Islet precursor cell (in vitro differentiated cells): ENCODE measurements at regions not wholly inside any gene's neighbourhood (a gene's known extent, or its start where the extent isn't known, plus 50 kb on each side); places are given as distances from the start of the nearest gene placed in this dataset.

Source experiments
- DNase-seq: peaks from one replicate; pipeline ENCODE4 v3.0.0-alpha.2; 2018

GRCh38 chr10:128885573-128886555, 581.2 kb upstream of the MGMT start:
- peak; percentile 16 for DNase-seq

GRCh38 chr10:128887856-128888255, 579.2 kb upstream of the MGMT start:
- DNase-seq, result no peak

DNA sequence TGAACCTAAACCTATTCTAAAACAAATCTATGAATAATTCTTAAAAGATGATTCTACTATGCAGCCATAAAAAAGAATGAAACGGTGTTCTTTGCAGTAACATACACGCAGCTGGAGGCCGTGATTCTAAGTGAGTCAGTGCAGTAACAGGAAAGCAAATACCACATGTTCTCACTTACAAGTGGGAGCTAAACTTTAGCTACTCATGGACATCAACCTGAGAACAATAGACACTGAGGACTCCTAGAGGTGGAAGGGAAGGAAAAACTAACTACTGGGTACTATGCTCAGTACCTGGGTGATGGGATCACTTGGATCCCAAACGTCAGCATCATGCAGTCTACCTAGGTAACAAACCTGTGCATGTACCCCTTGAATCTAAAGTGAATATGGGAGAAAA, 575.0 kb upstream of the MGMT start:
- peak; percentile 13 for DNase-seq

- peak; percentile 25 for DNase-seq
These were observed 572.4 kb upstream of the MGMT start for GRCh38 chr10:128894641-128895040.

DNA sequence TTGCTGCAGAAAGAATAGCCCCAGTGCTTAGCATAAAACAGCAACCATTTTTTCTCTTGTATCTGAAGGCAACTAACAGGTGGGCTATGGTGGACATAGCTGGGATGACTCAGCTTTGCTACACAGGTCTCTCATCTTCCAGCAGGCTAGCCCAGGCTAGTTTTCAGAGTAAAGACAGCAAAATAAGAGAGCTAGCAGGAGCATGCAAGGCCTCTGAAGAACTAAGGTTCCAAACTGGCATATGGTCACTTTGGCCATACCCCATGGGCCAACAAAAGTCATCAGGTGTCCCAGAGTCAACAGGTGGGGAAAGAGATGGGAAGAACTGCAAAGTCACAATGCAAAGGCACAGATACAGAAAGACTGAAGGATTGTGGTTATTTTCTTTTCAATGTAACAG, 571.6 kb upstream of the MGMT start:
- no peak for DNase-seq

GRCh38 chr10:128896116-128896795, 570.8 kb upstream of the MGMT start:
- DNase-seq, result no peak

GRCh38 chr10:128896963-128897362, 570.1 kb upstream of the MGMT start:
- no peak for DNase-seq

GRCh38 chr10:128897401-128898129, 569.5 kb upstream of the MGMT start:
- DNase-seq, result no peak

DNA sequence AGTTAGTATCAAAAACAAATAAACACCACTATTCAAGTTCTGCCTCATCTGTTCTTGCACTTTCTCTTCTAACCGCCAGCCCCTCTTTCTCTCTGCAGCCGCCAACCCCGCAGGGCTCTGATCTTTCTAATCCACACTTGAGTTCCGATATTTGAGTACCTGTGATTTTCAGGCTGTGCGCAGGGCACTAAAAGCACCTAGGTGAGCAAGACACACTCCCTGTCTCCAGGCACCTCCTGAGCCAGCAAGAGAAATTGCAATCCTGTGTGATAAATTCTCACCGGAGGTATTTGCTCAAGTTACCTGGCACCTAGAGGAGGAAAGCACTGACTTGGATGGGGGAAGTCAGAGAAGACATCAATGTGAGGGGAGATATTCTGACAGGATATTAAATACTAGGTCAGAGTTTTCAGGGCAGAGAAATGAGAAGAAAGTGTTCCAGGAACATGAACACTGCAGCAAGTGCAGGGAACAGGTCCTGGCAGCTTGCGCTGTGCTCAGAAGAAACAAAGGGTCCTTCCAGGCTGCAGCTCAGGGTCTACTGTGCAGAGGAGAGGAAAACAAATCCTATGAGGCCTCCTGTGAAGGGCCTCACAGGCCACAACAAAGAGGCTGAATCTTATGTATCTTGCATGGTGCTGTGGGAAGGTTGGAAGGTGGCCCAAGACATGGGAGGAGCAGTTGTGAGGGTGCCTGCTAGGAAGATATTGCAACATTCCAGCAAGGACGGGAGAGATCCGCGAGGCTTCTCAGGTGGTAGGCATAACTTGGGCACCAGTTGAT, 568.7 kb upstream of the MGMT start:
- DNase-seq, result peak; percentile 52

- no peak for DNase-seq
These were observed 568.2 kb upstream of the MGMT start for GRCh38 chr10:128898916-128899195.

GRCh38 chr10:128900456-128900855, 566.6 kb upstream of the MGMT start:
- DNase-seq, result peak; percentile 30

GRCh38 chr10:128901236-128901635, 565.8 kb upstream of the MGMT start:
- no peak for DNase-seq

DNA sequence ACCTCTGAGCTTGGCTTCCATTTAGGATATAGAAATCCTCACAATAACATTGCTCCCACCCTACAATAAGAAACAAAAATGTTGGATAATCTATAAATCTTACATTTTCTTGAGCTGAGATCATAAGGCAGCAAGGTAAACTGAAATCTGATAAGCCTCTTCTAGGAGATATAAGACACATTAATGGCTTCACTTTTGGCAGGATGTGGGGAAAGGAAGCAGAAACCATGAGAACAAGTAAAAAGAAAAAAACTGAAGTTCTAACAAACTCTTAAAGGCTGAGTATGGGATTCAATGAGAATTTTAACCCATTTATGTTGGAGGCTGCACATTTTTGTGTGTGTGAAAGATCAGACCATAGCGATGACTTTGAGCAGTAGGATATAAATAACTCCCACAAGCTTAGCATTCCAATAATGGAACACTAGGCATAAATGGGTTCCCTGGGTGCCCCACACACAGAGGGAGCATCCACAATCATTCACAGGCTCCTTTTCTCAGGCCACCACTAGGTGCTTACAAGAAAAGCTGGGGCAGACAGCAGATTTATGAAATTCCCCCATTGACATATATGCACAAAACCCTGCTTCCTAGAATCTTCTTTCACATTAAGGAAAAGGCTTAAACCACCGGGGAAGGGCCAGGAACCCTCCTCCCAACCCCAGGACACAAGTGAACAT, 564.9 kb upstream of the MGMT start:
- no peak for DNase-seq

DNA sequence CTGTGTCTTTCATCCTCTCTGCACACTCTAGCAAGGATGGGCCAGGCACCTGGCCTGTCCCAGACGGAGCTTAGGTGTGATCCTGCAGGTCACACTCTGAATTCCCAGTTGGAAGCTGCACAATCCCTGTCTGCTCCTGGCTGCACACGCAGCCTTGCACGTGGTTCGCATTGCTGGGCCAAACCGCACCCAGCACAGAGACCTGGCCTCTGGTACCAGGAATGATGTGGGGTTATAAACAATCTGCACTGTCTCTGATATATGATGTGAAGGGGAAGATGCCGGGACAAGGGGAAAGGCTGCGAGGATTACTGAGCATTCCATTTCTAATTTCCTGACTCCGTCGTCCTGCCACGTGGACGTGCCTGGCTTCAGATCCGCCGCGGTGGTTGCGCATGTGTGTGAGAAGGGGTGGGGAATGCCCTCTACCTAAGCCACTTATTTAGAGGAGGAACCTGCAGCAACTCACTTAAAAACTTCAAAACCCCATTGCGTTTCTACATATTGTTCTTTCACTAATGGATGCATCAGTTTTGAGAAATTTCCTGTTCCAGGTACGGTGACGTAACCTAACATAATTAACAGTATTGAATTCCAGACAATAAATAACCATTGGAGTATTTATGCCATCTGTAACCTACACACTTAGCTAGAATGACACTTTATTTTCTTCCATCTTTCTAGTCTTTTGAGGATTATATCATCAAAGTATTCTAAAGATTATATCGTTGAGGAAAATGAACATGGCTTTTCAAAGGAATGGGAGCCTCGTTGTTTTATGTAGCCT, 559.7 kb upstream of the MGMT start:
- DNase-seq, result peak; percentile 29

DNA sequence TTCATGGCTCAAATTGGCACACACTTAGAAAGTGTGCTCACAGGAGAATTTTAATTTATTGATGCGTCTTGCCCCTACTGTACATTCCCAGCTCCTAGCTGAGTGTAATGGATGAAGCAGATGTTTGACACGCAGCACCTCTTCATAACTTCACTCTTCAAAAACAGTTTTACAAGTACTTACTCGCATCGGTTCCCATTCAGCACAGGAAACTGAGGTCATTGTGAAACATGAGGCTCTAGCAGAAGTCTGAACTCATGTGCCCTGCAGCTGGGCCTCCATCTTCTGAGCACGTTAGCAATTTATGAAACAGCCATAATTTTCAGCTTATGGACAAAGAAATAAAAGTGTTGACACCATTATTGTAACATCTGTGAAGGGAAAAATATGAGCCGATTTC, 558.9 kb upstream of the MGMT start:
- peak; percentile 19 for DNase-seq

GRCh38 chr10:128908499-128908898, 558.5 kb upstream of the MGMT start:
- DNase-seq, result peak; percentile 46

DNA sequence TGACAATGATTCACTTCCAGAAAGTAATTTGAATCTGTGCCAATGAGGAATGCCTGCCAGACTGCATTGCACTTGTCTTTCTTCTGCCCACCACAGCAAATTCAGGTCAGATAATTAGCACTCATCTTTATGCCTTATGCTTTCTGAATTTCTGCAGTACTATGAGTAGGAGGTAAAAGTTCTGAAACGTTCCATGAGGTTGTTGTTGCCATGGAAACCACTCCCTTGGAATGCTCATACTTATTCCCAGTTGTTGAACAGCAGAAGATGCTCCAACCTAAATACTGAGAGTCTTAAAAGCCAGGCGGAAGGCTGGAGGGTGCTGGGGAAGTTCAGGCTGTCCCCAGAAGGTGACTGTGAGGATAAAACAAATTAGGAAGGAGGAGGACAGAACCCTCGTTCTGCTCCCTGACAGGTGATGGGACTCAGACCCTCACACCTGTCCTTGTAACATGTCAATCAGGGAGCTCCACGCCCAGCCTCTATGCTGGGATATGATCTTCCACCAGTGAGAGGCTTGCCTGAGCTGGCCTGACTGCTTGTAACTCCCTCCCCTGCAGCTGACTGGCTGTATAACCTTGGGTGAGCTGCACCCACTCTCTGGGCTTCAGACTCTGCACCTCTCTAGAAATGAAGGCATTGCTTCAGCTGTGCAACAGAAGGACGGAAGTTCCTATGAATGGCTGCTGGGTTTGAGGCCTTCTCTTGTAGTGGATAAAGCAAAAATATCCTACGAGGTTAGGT, 554.3 kb upstream of the MGMT start:
- no peak for DNase-seq

DNA sequence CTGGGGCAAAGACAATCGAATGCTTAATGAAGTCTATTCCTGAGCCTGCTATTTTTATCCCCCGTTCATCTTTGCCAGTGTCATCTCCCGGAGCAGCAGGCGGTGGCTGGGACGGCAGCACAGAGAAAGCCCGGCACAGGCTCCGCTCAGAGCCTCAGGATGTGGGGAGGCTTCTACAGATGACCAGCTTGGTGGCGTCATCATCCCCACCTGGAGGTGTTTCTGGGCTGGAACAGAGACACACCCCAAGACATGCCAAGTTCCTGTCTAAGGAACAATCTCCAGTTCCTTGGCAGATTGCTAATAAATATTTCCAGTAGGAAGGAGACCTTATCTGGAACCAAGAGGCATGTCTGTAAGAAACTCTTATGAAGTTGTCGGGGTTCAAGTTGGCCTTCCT, 552.4 kb upstream of the MGMT start:
- no peak for DNase-seq

GRCh38 chr10:128915630-128916029, 551.4 kb upstream of the MGMT start:
- no peak for DNase-seq

DNA sequence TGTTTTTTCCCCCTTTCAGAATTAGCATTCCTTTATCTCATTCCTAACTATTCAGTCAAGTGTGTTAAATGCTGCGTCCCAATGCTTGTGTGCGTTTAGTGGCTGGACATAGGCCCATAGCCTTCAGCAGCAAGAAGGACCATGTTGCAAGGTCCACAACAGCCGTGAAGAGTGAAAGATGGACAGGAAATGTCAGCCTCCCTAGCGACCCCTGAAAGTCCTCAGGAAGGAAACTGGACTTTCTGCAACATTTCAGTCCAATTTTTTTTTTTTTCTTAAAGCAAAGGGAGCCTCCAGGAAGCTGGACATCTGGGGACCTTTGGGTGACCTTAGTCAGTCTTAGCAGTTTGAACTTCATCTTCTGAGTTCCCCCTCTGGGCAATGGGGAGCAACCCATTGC, 550.7 kb upstream of the MGMT start:
- no peak for DNase-seq
